GM12878 (cell line): ENCODE measurements at regions not wholly inside any gene's neighbourhood (a gene's known extent, or its start where the extent isn't known, plus 50 kb on each side); places are given as distances from the start of the nearest gene placed in this dataset.

Source experiments
- ATAC-seq: fragments of 200-7000 bp; cut with Tn5 transposase; 3 replicates; pipeline ENCODE4 v1.9.1; 2020; ENCODE audit warnings: mild to moderate bottlenecking, moderate library complexity
- BruUV-seq: library from RNA; stranded (reverse); fragments of 400-500 nt; replicated peaks from 2 replicates; lab custom pipeline; 2021; lab: Mats Ljungman, UMichigan
- CTCF ChIA-PET: fragments of 300-600 bp; sonication (Branson Sonifier 250); formaldehyde crosslinking; extraction: SDS; loops from one replicate; lab custom pipeline; 2021; ENCODE audit warnings: inconsistent platforms; lab: Yijun Ruan, JAX
- POLR2A ChIA-PET: fragments of 350-600 bp; formaldehyde crosslinking; extraction: SDS; loops from one replicate; lab custom pipeline; 2021; ENCODE audit warnings: inconsistent platforms; lab: Charles Lee
- RAD21 ChIA-PET: fragments of 300-600 bp; sonication (Branson Sonifier 250); formaldehyde crosslinking; loops from one replicate; lab custom pipeline; 2023; ENCODE audit warnings: antibody characterized with exemption; ENCODE audit not compliant: unreplicated experiment; lab: Charles Lee
- SMC1A ChIA-PET: fragments of 300-600 bp; sonication (Branson Sonifier 250); formaldehyde crosslinking; loops from one replicate; lab custom pipeline; 2023; ENCODE audit not compliant: unreplicated experiment, uncharacterized antibody; lab: Charles Lee
- DNase-seq: peaks from one replicate; pipeline ENCODE4 v3.0.0-alpha.2; 2011; ENCODE audit warnings: low read depth, low spot score
- FAIRE-seq: peaks from 3 replicates; lab custom pipeline; 2011; peaks lifted over from hg19 to GRCh38; lab: Jason Lieb, UNC
- H2AFZ ChIP-seq: 2 replicates; pipeline ENCODE4 v1.6.0; 2011; ENCODE audit warnings: low read depth, low read length, control low read depth; ENCODE audit not compliant: control insufficient read depth
- H3K27ac ChIP-seq: 2 replicates; pipeline ENCODE4 v1.5.1; 2011; ENCODE audit warnings: control low read depth; ENCODE audit not compliant: control insufficient read depth, insufficient read depth
- H3K27me3 ChIP-seq, 2 experiments: replicated peaks in 1 of 2; 2 replicates each; pipeline versions ENCODE4 v1.6.0 to v1.6.1; 2011; ENCODE audit warnings: low read length in 1 of 2; ENCODE audit not compliant: control insufficient read depth in 2 of 2, insufficient read depth in 2 of 2
- H3K36me3 ChIP-seq, 2 experiments: 2 replicates each; pipeline ENCODE4 v1.5.1; 2011; ENCODE audit warnings: low read length in 1 of 2; ENCODE audit not compliant: control insufficient read depth in 2 of 2, insufficient read depth in 2 of 2
- H3K4me1 ChIP-seq: 2 replicates; pipeline ENCODE4 v1.6.1; 2011; ENCODE audit warnings: mild to moderate bottlenecking, low read length, moderate library complexity, mixed read lengths; ENCODE audit not compliant: control insufficient read depth, insufficient read depth
- H3K4me2 ChIP-seq: 2 replicates; pipeline ENCODE4 v1.6.0; 2011; ENCODE audit warnings: control low read depth; ENCODE audit not compliant: control insufficient read depth, insufficient read depth
- H3K4me3 ChIP-seq: fragments of 200-600 bp; sonication (generic); 2 replicates; pipeline ENCODE4 v1.5.1; 2016
- H3K79me2 ChIP-seq: 2 replicates; pipeline ENCODE4 v1.6.0; 2011; ENCODE audit warnings: low read length; ENCODE audit not compliant: control insufficient read depth, insufficient read depth
- H3K9ac ChIP-seq: 2 replicates; pipeline ENCODE4 v1.8.0; 2011; ENCODE audit warnings: low read length, control low read depth, mixed read lengths; ENCODE audit not compliant: control insufficient read depth, insufficient read depth
- H3K9me3 ChIP-seq: replicated peaks from 3 replicates; pipeline ENCODE4 v1.5.1; 2011; ENCODE audit warnings: mild to moderate bottlenecking, low read length; ENCODE audit not compliant: control insufficient read depth, insufficient read depth
- H4K20me1 ChIP-seq: 2 replicates; pipeline ENCODE4 v1.6.0; 2011; ENCODE audit not compliant: control insufficient read depth, insufficient read depth
- ATF2 ChIP-seq: IDR thresholded peaks from 2 replicates; pipeline ENCODE4 v1.6.1; 2012; ENCODE audit warnings: low read length, inconsistent platforms
- EZH2 ChIP-seq: IDR thresholded peaks from 2 replicates; pipeline ENCODE4 v1.6.1; 2012; ENCODE audit warnings: low read depth, mild to moderate bottlenecking, control low read depth, inconsistent platforms, low read length, borderline replicate concordance; ENCODE audit not compliant: control insufficient read depth
- KLF5 ChIP-seq: fragments of 450-650 bp; IDR thresholded peaks from 2 replicates; pipeline ENCODE4 v1.6.1; 2014; ENCODE audit warnings: mild to moderate bottlenecking; ENCODE audit not compliant: partially characterized antibody
- LARP7 ChIP-seq: fragments of 450-650 bp; IDR thresholded peaks from 2 replicates; pipeline ENCODE4 v1.6.1; 2017; ENCODE audit warnings: mild to moderate bottlenecking
- MTA2 ChIP-seq: fragments of 450-650 bp; IDR thresholded peaks from 2 replicates; pipeline ENCODE4 v1.6.1; 2016; ENCODE audit warnings: low read depth, mild to moderate bottlenecking, moderate library complexity
- MYB ChIP-seq: fragments of 150-350 bp; IDR thresholded peaks from 2 replicates; pipeline ENCODE4 v1.6.1; 2014; ENCODE audit warnings: mild to moderate bottlenecking, low read depth, low read length, borderline replicate concordance
- NFIC ChIP-seq: IDR thresholded peaks from 2 replicates; pipeline ENCODE4 v1.6.1; 2012; ENCODE audit warnings: low read depth, mild to moderate bottlenecking, inconsistent platforms, low read length, moderate library complexity
- PML ChIP-seq: IDR thresholded peaks from 2 replicates; pipeline ENCODE4 v1.6.1; 2012; ENCODE audit warnings: low read length, inconsistent platforms
- POLR2AphosphoS2 ChIP-seq: IDR thresholded peaks from 2 replicates; pipeline ENCODE4 v1.6.1; 2011; ENCODE audit warnings: low read depth, mild to moderate bottlenecking, low read length, improper control_type of control experiment, moderate library complexity
- RCOR1 ChIP-seq: conservative IDR thresholded peaks from 2 replicates; pipeline ENCODE4 v1.6.1; 2012; ENCODE audit warnings: low read depth, low read length, improper control_type of control experiment
- RFX5 ChIP-seq: IDR thresholded peaks from 2 replicates; pipeline ENCODE4 v1.6.1; 2011; ENCODE audit warnings: low read depth, low read length, improper control_type of control experiment
- ZBTB40 ChIP-seq: fragments of 450-650 bp; IDR thresholded peaks from 2 replicates; pipeline ENCODE4 v1.6.1; 2016; ENCODE audit warnings: mild to moderate bottlenecking, moderate library complexity, borderline replicate concordance
- WGBS: methylation state at CpG from one replicate; pipeline ENCODE4 v1.1.6; 2016; ENCODE audit warnings: low lambda C conversion rate; ENCODE audit not compliant: insufficient replicate concordance, insufficient coverage; ENCODE audit errors: missing lambda C conversion rate; 5-methylcytosine and 5-hydroxymethylcytosine counted together
- in situ Hi-C: fragments of 300-500 bp; cut with MboI; formaldehyde crosslinking; loops from 9 replicates; pipeline ENCODE4 v1.14.3; 2018; ENCODE audit warnings: mixed read lengths
- intact Hi-C: fragments of 100-400 bp; cut with micrococcal nuclease; formaldehyde crosslinking; loops from one replicate; pipeline ENCODE4 v1.14.2; 2022; ENCODE audit not compliant: unreplicated experiment

GRCh38 chr18:24558403-24558802 is 98.0 kb downstream of the HRH4 start (continued):
- TF ChIP-seq KLF5 (no peak), RCOR1 (no peak), EZH2 (no peak), NFIC (no peak)

DNA sequence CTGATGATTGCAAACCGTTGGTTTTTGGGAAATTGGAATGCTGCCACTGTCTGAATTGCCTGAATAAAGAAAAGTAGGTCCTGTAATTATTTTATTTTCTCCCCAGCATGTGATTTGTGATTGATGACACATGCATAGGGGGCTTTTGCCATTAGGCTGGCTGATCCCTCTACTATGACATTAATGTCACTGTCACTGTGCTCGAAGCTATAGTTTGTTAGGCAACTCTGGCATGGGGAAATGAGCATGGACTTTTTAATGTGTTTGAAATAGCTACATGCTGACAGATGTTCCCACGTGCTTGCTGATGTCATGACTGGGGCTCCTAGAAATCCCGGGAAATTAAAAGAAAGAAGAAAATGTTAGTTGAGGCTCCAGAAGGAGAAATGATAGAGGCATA is 99.1 kb downstream of the HRH4 start:
- BruUV-seq, result no TSS peak
- RAD21 ChIA-PET, result no interaction called here
- intact Hi-C loops, result no loop called here

GRCh38 chr18:24560511-24560981 is 100.1 kb downstream of the HRH4 start:
- in situ Hi-C loops (no loop called here), intact Hi-C loops (no loop called here)
- FAIRE-seq (no peak), ATAC-seq (no peak), DNase-seq (no peak)
- WGBS, result 49% methylated on average over 7 of the region's 7 CpGs
- H3K27ac ChIP-seq, result no peak overlapping the region
- no peak overlapping the region for H3K4me2 ChIP-seq
- H2AFZ ChIP-seq, result no peak overlapping the region
- SMC1A ChIA-PET, result no interaction called here
- no peaks in the 10 kb centered on the region; a peak in 1 of 4 replicates for H3K27me3 ChIP-seq
- no peak overlapping the region for H3K9ac ChIP-seq
- no peak overlapping the region for H3K4me3 ChIP-seq
- BruUV-seq, result no TSS peak
- no peaks in the 10 kb centered on the region for H3K9me3 ChIP-seq
- H4K20me1 ChIP-seq, result no peaks in the 10 kb centered on the region
- POLR2A ChIA-PET, result no interaction called here
- H3K36me3 ChIP-seq, result no peaks in the 10 kb centered on the region
- no peaks in the 10 kb centered on the region for H3K79me2 ChIP-seq
- no peaks in the 10 kb centered on the region for H3K4me1 ChIP-seq
- CTCF ChIA-PET, result no interaction called here
- RAD21 ChIA-PET, result no interaction called here
- TF ChIP-seq LARP7, result no peak
- TF ChIP-seq MTA2, result no peak
- no peak for TF ChIP-seq RFX5
- TF ChIP-seq ATF2, result no peak
- TF ChIP-seq PML, result no peak
- no peak for TF ChIP-seq POLR2AphosphoS2
- no peak for TF ChIP-seq ZBTB40

More for the DNA sequence above, 99.1 kb downstream of the HRH4 start:
- no peak for TF ChIP-seq MYB
- Histone ChIP-seq H3K4me3 (no peak overlapping the region), H3K9me3 (no peaks in the 10 kb centered on the region), H3K27ac (no peak overlapping the region), H3K36me3 (no peaks in the 10 kb centered on the region), H2AFZ (no peak overlapping the region), H3K79me2 (no peaks in the 10 kb centered on the region), H3K4me1 (no peaks in the 10 kb centered on the region), H3K4me2 (no peak overlapping the region), H4K20me1 (no peaks in the 10 kb centered on the region), H3K9ac (no peak overlapping the region), H3K27me3 (no peaks in the 10 kb centered on the region; a peak in 1 of 4 replicates)
- DNase-seq (no peak), FAIRE-seq (no peak), ATAC-seq (no peak)
- in situ Hi-C loops, result no loop called here
- POLR2A ChIA-PET, result no interaction called here
- 9% methylated on average over 4 of the region's 4 CpGs for WGBS
- CTCF ChIA-PET, result interaction anchor here (0.7 kb wide), 1 partner anchor 45 kb away, joined by 3 read pairs; no protein-coding TSS in a partner anchor
- SMC1A ChIA-PET, result interaction anchor here (1.0 to 1.9 kb wide), 2 partner anchors 9 to 71 kb away, joined by 3 to 4 read pairs; no protein-coding TSS in a partner anchor
